Astrocyte (in vitro differentiated cells and primary cell): ENCODE measurements at regions not wholly inside any gene's neighbourhood (a gene's known extent, or its start where the extent isn't known, plus 50 kb on each side); places are given as distances from the start of the nearest gene placed in this dataset.

Experiments
- DNase-seq: peaks from one replicate; pipeline ENCODE4 v3.0.0-alpha.2; 2010; ENCODE audit warnings: low read depth
- FAIRE-seq: peaks from 2 replicates; lab custom pipeline; 2011; peaks lifted over from hg19 to GRCh38; lab: Jason Lieb, UNC
- H2AFZ ChIP-seq: 2 replicates; pipeline ENCODE4 v1.6.0; 2012; ENCODE audit warnings: low read depth, low read length, inconsistent platforms
- H3K27ac ChIP-seq: 2 replicates; pipeline ENCODE4 v1.5.1; 2011; ENCODE audit warnings: low read depth, low read length, inconsistent platforms
- H3K27me3 ChIP-seq: 2 replicates; pipeline ENCODE4 v1.6.0; 2011; ENCODE audit warnings: low read length, inconsistent platforms; ENCODE audit not compliant: insufficient read depth
- H3K36me3 ChIP-seq: 2 replicates; pipeline ENCODE4 v1.5.1; 2011; ENCODE audit warnings: low read length, inconsistent platforms; ENCODE audit not compliant: insufficient read depth
- H3K4me1 ChIP-seq: 2 replicates; pipeline ENCODE4 v1.5.1; 2011; ENCODE audit warnings: low read length, inconsistent platforms; ENCODE audit not compliant: insufficient read depth
- H3K4me2 ChIP-seq: 2 replicates; pipeline ENCODE4 v1.6.0; 2012; ENCODE audit warnings: low read length, inconsistent platforms
- H3K4me3 ChIP-seq: 2 replicates; pipeline ENCODE4 v1.5.1; 2011; ENCODE audit warnings: low read depth, mild to moderate bottlenecking, low read length, inconsistent platforms; ENCODE audit not compliant: insufficient read depth
- H3K79me2 ChIP-seq: 2 replicates; pipeline ENCODE4 v1.6.0; 2012; ENCODE audit warnings: mild to moderate bottlenecking, low read length, inconsistent platforms; ENCODE audit not compliant: insufficient read depth
- H3K9ac ChIP-seq: 2 replicates; pipeline ENCODE4 v1.6.0; 2012; ENCODE audit warnings: mild to moderate bottlenecking, low read length, inconsistent platforms
- H3K9me3 ChIP-seq: 2 replicates; pipeline ENCODE4 v1.5.1; 2012; ENCODE audit warnings: low read depth, mild to moderate bottlenecking, low read length, inconsistent platforms; ENCODE audit not compliant: insufficient read depth
- H4K20me1 ChIP-seq: 2 replicates; pipeline ENCODE4 v1.6.0; 2012; ENCODE audit warnings: low read length, inconsistent platforms; ENCODE audit not compliant: insufficient read depth
- H3K27ac Mint-ChIP-seq: one replicate; pipeline ENCODE4 v1.8.0; 2021; ENCODE audit warnings: mild to moderate bottlenecking, mixed read lengths; ENCODE audit not compliant: unreplicated experiment
- H3K27me3 Mint-ChIP-seq: one replicate; pipeline ENCODE4 v1.8.0; 2021; ENCODE audit warnings: low read depth, mixed read lengths; ENCODE audit not compliant: unreplicated experiment
- H3K36me3 Mint-ChIP-seq: one replicate; pipeline ENCODE4 v1.8.0; 2021; ENCODE audit warnings: low read depth, mixed read lengths; ENCODE audit not compliant: unreplicated experiment
- H3K4me1 Mint-ChIP-seq: one replicate; pipeline ENCODE4 v1.8.0; 2021; ENCODE audit warnings: low read depth, mixed read lengths; ENCODE audit not compliant: unreplicated experiment
- H3K4me3 Mint-ChIP-seq: one replicate; pipeline ENCODE4 v1.8.0; 2021; ENCODE audit warnings: mild to moderate bottlenecking, moderate library complexity, mixed read lengths; ENCODE audit not compliant: unreplicated experiment
- H3K9me3 Mint-ChIP-seq: one replicate; pipeline ENCODE4 v1.8.0; 2021; ENCODE audit warnings: mild to moderate bottlenecking, mixed read lengths; ENCODE audit not compliant: unreplicated experiment
- CTCF ChIP-seq: IDR thresholded peaks from 2 replicates; pipeline ENCODE4 v1.5.1; 2011; ENCODE audit warnings: low read depth, mild to moderate bottlenecking, inconsistent platforms, low read length, moderate library complexity; ENCODE audit not compliant: insufficient read depth
- EZH2 ChIP-seq: IDR thresholded peaks from 2 replicates; pipeline ENCODE4 v1.6.1; 2012; ENCODE audit warnings: mild to moderate bottlenecking, low read length, inconsistent platforms; ENCODE audit not compliant: insufficient read depth

GRCh38 chr18:24672165-24672941 lies 211.9 kb downstream of the HRH4 start:
- Histone ChIP-seq H3K27ac (no peak overlapping the region), H3K4me1 (no peaks in the 10 kb centered on the region), H3K4me2 (no peak overlapping the region), H3K36me3 (no peaks in the 10 kb centered on the region), H3K27me3 (no peaks in the 10 kb centered on the region), H2AFZ (no peak overlapping the region), H3K79me2 (no peaks in the 10 kb centered on the region), H3K9ac (no peak overlapping the region), H3K9me3 (no peaks in the 10 kb centered on the region), H3K4me3 (no peak overlapping the region), H4K20me1 (no peaks in the 10 kb centered on the region)
- no peak overlapping the region for H3K27ac Mint-ChIP-seq
- no peaks in the 10 kb centered on the region for H3K36me3 Mint-ChIP-seq
- no peak for TF ChIP-seq CTCF
- no peaks in the 10 kb centered on the region for H3K4me1 Mint-ChIP-seq
- DNase-seq (no peak), FAIRE-seq (no peak)
- no peak overlapping the region for H3K4me3 Mint-ChIP-seq
- peaks cover 2% of the 10 kb centered on the region for H3K9me3 Mint-ChIP-seq
- H3K27me3 Mint-ChIP-seq = peaks cover 6% of the 10 kb centered on the region

GRCh38 chr18:24674200-24674599 lies 213.8 kb downstream of the HRH4 start:
- Mint-ChIP-seq H3K27ac (no peak overlapping the region), H3K36me3 (no peaks in the 10 kb centered on the region), H3K9me3 (no peaks in the 10 kb centered on the region), H3K27me3 (peaks cover 7% of the 10 kb centered on the region), H3K4me3 (no peak overlapping the region), H3K4me1 (no peaks in the 10 kb centered on the region)
- Histone ChIP-seq H3K27ac (no peak overlapping the region), H3K4me2 (no peak overlapping the region), H3K79me2 (no peaks in the 10 kb centered on the region), H3K4me3 (no peak overlapping the region), H3K9ac (no peak overlapping the region), H3K27me3 (no peaks in the 10 kb centered on the region), H3K4me1 (no peaks in the 10 kb centered on the region), H2AFZ (no peak overlapping the region), H3K9me3 (no peaks in the 10 kb centered on the region), H4K20me1 (no peaks in the 10 kb centered on the region), H3K36me3 (no peaks in the 10 kb centered on the region)
- DNase-seq (no peak), FAIRE-seq (no peak)
- no peak for TF ChIP-seq EZH2
- no peak for TF ChIP-seq CTCF

- Mint-ChIP-seq H3K4me3 (no peak overlapping the region), H3K27me3 (peaks cover 7% of the 10 kb centered on the region), H3K9me3 (no peaks in the 10 kb centered on the region), H3K36me3 (no peaks in the 10 kb centered on the region), H3K27ac (no peak overlapping the region), H3K4me1 (no peaks in the 10 kb centered on the region)
- no peaks in the 10 kb centered on the region for H3K27me3 ChIP-seq
- H3K27ac ChIP-seq = no peak overlapping the region
- no peaks in the 10 kb centered on the region for H3K4me1 ChIP-seq
- no peaks in the 10 kb centered on the region for H4K20me1 ChIP-seq
- FAIRE-seq = no peak
- no peak overlapping the region for H2AFZ ChIP-seq
- H3K4me2 ChIP-seq = no peak overlapping the region
- no peak overlapping the region for H3K4me3 ChIP-seq
- H3K9ac ChIP-seq = no peak overlapping the region
- no peaks in the 10 kb centered on the region for H3K36me3 ChIP-seq
- DNase-seq = no peak
- H3K79me2 ChIP-seq = no peaks in the 10 kb centered on the region
- H3K9me3 ChIP-seq = no peaks in the 10 kb centered on the region
- no peak for TF ChIP-seq CTCF
- no peak for TF ChIP-seq EZH2
These were observed 214.2 kb downstream of the HRH4 start for GRCh38 chr18:24674605-24675004.
